ENCODE measurements at regions not wholly inside any gene's neighbourhood (a gene's known extent, or its start where the extent isn't known, plus 50 kb on each side); places are given as distances from the start of the nearest gene placed in this dataset.

- H3K9ac ChIP-seq (ENCODE audit: low read depth, low read length) = no peak overlapping the region
Measured at GRCh38 chr1:235021815-235022214, 106.8 kb downstream of the TOMM20 start.

DNA sequence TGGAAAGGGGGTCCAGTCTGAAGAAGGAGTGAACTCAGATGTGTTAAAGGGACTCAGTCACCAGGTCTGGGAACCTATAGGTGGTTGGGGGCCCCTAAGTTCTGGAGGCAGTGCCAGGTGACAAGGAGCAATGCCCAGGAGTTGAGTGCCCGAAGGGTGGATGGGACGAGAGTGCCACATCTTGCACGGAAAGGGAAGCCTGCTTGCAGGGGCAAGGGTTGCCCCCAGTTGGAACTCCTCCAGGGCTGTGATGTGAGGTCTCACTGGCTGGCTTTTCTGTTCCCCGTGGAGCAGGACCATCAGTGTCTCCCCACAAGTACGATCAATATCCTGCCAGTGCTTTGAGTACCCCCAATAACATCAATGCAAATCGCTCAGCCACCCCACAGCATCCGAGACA is 107.3 kb downstream of the TOMM20 start:
- Histone ChIP-seq H3K9me3 (ENCODE audit: control insufficient read depth, insufficient read depth, low read length) (no peaks in the 10 kb centered on the region), H3K9ac (ENCODE audit: low read depth, low read length) (no peak overlapping the region), H3K36me3 (ENCODE audit: insufficient read depth, low read length) (no peaks in the 10 kb centered on the region), H3K4me1 (ENCODE audit: insufficient read depth, low read length) (peaks cover 23% of the 10 kb centered on the region)

More at GRCh38 chr1:235021815-235022214, 106.8 kb downstream of the TOMM20 start:
- H3K36me3 ChIP-seq (ENCODE audit: insufficient read depth, low read length) = no peaks in the 10 kb centered on the region
- no peaks in the 10 kb centered on the region for H3K9me3 ChIP-seq (ENCODE audit: control insufficient read depth, insufficient read depth, low read length)
- H3K4me1 ChIP-seq (ENCODE audit: insufficient read depth, low read length) = peaks cover 23% of the 10 kb centered on the region

- H3K36me3 ChIP-seq (ENCODE audit: insufficient read depth, low read length) = no peaks in the 10 kb centered on the region
- peaks cover 25% of the 10 kb centered on the region for H3K4me1 ChIP-seq (ENCODE audit: insufficient read depth, low read length)
- no peak overlapping the region for H3K9ac ChIP-seq (ENCODE audit: low read depth, low read length)
- no peaks in the 10 kb centered on the region for H3K9me3 ChIP-seq (ENCODE audit: control insufficient read depth, insufficient read depth, low read length)
Measured at GRCh38 chr1:235019961-235020360, 108.7 kb downstream of the TOMM20 start.

GRCh38 chr1:235019471-235019870 is 109.2 kb downstream of the TOMM20 start:
- H3K9ac ChIP-seq (ENCODE audit: low read depth, low read length) = no peak overlapping the region
- no peaks in the 10 kb centered on the region for H3K36me3 ChIP-seq (ENCODE audit: insufficient read depth, low read length)
- H3K4me1 ChIP-seq (ENCODE audit: insufficient read depth, low read length) = peaks cover 25% of the 10 kb centered on the region
- no peaks in the 10 kb centered on the region for H3K9me3 ChIP-seq (ENCODE audit: control insufficient read depth, insufficient read depth, low read length)

DNA sequence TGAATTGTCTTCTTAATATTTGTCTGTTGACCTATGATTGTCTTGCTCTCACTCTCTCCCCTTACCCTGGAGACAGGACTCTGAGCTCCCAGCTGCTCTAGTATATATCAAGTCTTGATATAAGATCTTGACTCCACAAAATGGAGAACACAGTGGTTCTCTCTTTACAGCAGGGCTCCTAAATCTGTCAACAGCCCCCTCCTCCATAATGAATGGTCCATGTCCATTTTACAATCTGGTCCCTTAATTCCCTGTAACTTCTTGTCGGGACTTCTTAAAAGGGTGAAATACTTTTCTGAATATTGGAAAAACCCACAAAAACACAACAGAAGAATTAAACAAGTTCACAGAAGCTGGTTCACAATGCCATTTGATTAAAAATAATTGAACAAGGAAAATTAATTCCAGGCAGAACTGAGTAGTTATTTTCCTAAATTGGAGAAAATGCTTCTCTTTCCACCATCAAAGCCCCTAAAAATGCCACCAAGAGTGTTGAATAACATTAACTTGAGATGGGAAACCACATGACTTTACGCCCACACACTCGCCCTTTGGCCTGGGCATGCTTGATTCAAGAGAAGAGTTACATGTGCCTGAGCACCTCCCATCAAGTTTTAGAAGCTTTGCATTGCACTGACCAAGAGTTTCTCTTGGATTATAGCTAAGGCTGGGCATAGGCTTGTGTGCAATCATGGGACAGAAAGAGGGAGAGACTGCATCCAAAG is 109.8 kb downstream of the TOMM20 start:
- H3K9me3 ChIP-seq (ENCODE audit: control insufficient read depth, insufficient read depth, low read length) = no peaks in the 10 kb centered on the region
- H3K4me1 ChIP-seq (ENCODE audit: insufficient read depth, low read length) = peaks cover 22% of the 10 kb centered on the region
- no peak overlapping the region for H3K9ac ChIP-seq (ENCODE audit: low read depth, low read length)
- no peaks in the 10 kb centered on the region for H3K36me3 ChIP-seq (ENCODE audit: insufficient read depth, low read length)

GRCh38 chr1:235018161-235018560 is 110.5 kb downstream of the TOMM20 start:
- Histone ChIP-seq H3K4me1 (ENCODE audit: insufficient read depth, low read length) (peaks cover 15% of the 10 kb centered on the region), H3K9ac (ENCODE audit: low read depth, low read length) (no peak overlapping the region), H3K9me3 (ENCODE audit: control insufficient read depth, insufficient read depth, low read length) (no peaks in the 10 kb centered on the region), H3K36me3 (ENCODE audit: insufficient read depth, low read length) (no peaks in the 10 kb centered on the region)

- H3K36me3 ChIP-seq (ENCODE audit: insufficient read depth, low read length) = no peaks in the 10 kb centered on the region
- no peak overlapping the region for H3K9ac ChIP-seq (ENCODE audit: low read depth, low read length)
- no peaks in the 10 kb centered on the region for H3K9me3 ChIP-seq (ENCODE audit: control insufficient read depth, insufficient read depth, low read length)
- peaks cover 11% of the 10 kb centered on the region for H3K4me1 ChIP-seq (ENCODE audit: insufficient read depth, low read length)
Measured at GRCh38 chr1:235017719-235018118, 110.9 kb downstream of the TOMM20 start.

GRCh38 chr1:235017191-235017590 is 111.4 kb downstream of the TOMM20 start:
- no peaks in the 10 kb centered on the region for H3K9me3 ChIP-seq (ENCODE audit: control insufficient read depth, insufficient read depth, low read length)
- H3K9ac ChIP-seq (ENCODE audit: low read depth, low read length) = no peak overlapping the region
- peaks cover 9% of the 10 kb centered on the region for H3K4me1 ChIP-seq (ENCODE audit: insufficient read depth, low read length)
- H3K36me3 ChIP-seq (ENCODE audit: insufficient read depth, low read length) = no peaks in the 10 kb centered on the region

DNA sequence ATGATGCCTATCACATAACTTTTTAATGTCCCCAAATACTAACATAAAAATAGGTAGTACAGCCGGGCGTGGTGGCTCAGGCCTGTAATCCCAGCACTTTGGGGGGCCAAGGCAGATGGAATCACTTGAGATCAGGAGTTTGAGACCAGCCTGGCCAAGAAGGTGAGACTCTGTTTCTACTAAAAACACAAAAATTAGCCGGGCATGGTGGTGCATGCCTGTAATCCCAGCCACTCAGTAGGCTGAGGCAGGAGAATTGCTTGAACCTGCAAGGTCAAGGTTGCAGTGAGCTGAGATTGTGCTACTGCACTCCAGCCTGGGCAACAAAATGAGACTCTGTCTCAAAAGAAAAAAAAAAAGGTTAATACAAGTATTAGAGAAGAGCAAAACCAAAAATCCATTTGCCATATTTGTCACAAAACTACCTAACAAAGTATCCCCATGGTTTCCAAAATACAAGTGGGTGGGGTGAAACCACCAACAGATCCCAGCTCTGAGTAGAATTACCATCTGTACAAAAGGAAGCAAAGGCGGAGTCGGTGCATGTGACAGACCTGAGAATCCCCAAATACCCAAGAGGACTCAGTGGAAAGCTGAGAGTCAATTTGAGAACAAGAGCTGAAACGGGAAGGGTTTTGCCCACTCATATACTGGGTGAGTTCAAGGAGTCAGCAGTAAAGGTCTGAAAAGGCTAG is 113.2 kb downstream of the TOMM20 start:
- Histone ChIP-seq H3K9me3 (ENCODE audit: control insufficient read depth, insufficient read depth, low read length) (no peaks in the 10 kb centered on the region), H3K9ac (ENCODE audit: low read depth, low read length) (no peak overlapping the region), H3K4me1 (ENCODE audit: insufficient read depth, low read length) (peaks cover 10% of the 10 kb centered on the region), H3K36me3 (ENCODE audit: insufficient read depth, low read length) (no peaks in the 10 kb centered on the region)

GRCh38 chr1:235014756-235015155 is 113.9 kb downstream of the TOMM20 start:
- Histone ChIP-seq H3K9ac (ENCODE audit: low read depth, low read length) (no peak overlapping the region), H3K4me1 (ENCODE audit: insufficient read depth, low read length) (peaks cover 10% of the 10 kb centered on the region), H3K36me3 (ENCODE audit: insufficient read depth, low read length) (no peaks in the 10 kb centered on the region), H3K9me3 (ENCODE audit: control insufficient read depth, insufficient read depth, low read length) (no peaks in the 10 kb centered on the region)

DNA sequence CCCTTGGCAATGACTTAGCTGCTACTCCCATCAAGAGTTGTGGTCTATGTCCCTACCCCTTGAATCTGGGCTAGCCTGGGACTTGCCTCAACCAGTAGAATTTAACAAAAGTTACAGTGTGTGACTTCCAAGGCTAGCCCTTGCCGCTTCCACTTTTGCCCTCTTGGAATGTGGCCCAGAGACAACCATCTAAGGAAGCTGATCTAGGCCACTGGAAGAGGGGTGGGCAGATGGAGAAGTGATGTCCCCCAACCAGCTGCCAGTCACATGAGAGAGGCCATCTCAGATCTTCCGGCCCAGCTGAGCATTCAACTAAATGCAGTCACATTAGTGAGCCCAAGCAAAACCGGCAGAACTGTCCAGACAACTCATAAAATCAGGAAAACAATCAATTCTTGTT is 115.1 kb downstream of the TOMM20 start:
- Histone ChIP-seq H3K4me1 (ENCODE audit: insufficient read depth, low read length) (peaks cover 10% of the 10 kb centered on the region), H3K36me3 (ENCODE audit: insufficient read depth, low read length) (no peaks in the 10 kb centered on the region), H3K9me3 (ENCODE audit: control insufficient read depth, insufficient read depth, low read length) (no peaks in the 10 kb centered on the region), H3K9ac (ENCODE audit: low read depth, low read length) (no peak overlapping the region)

GRCh38 chr1:235012436-235013210 is 116.0 kb downstream of the TOMM20 start:
- Histone ChIP-seq H3K9ac (ENCODE audit: low read depth, low read length) (no peak overlapping the region), H3K4me1 (ENCODE audit: insufficient read depth, low read length) (peaks cover 10% of the 10 kb centered on the region), H3K9me3 (ENCODE audit: control insufficient read depth, insufficient read depth, low read length) (peaks cover 4% of the 10 kb centered on the region; the same call in 1 of the 2 replicates), H3K36me3 (ENCODE audit: insufficient read depth, low read length) (no peaks in the 10 kb centered on the region)

- Histone ChIP-seq H3K4me1 (ENCODE audit: insufficient read depth, low read length) (peaks cover 10% of the 10 kb centered on the region), H3K9ac (ENCODE audit: low read depth, low read length) (no peak overlapping the region), H3K36me3 (ENCODE audit: insufficient read depth, low read length) (no peaks in the 10 kb centered on the region), H3K9me3 (ENCODE audit: control insufficient read depth, insufficient read depth, low read length) (peaks cover 4% of the 10 kb centered on the region; the same call in 1 of the 2 replicates)
Measured at GRCh38 chr1:235011599-235012435, 116.8 kb downstream of the TOMM20 start.

DNA sequence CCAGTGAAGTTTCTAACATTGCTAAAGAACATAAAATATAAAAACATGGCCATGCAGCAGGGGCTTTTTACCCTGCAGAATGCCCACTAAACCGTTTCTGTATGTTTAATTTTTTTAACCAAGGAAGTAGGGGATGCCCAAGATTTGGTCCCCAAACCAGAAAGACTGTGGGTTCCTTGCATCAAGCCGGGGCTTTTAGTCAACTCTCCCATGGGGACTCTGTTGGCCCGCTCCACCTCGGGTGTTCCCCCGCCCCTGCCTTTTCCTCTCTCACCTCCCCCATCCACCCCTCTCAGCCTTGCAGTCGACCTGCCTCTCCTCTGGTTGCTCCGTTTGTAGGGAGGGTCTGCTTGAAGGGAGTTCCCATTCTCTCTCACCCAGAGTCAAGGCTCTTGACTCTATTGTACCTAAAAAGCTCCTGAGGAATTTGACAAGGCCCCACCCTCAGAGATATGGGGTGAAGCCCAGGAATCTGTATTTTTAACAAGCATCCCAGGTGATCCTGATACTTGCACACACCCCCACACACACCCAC is 117.5 kb downstream of the TOMM20 start:
- no peaks in the 10 kb centered on the region for H3K36me3 ChIP-seq (ENCODE audit: insufficient read depth, low read length)
- H3K4me1 ChIP-seq (ENCODE audit: insufficient read depth, low read length) = peaks cover 10% of the 10 kb centered on the region
- H3K9ac ChIP-seq (ENCODE audit: low read depth, low read length) = no peak overlapping the region
- peaks cover 4% of the 10 kb centered on the region; the same call in 1 of the 2 replicates for H3K9me3 ChIP-seq (ENCODE audit: control insufficient read depth, insufficient read depth, low read length)
